NCI-H2171 (cell line): ENCODE measurements at regions not wholly inside any gene's neighbourhood (a gene's known extent, or its start where the extent isn't known, plus 50 kb on each side); places are given as distances from the start of the nearest gene placed in this dataset.
"Not testable (repeated sequence)": the region's sequence is repeated elsewhere in the genome, so short reads cannot be mapped to it uniquely, and the experiment has no call there.

Experiments
- DNase-seq: peaks from one replicate; lab custom pipeline; 2025; lab: John Stamatoyannopoulos, UW

- no peak for DNase-seq
These were observed 125.9 kb downstream of the CCER1 start for GRCh38 chr12:90829044-90829443.

GRCh38 chr12:90828621-90829020, 126.4 kb downstream of the CCER1 start:
- DNase-seq: no peak

GRCh38 chr12:90827567-90827966, 127.4 kb downstream of the CCER1 start:
- DNase-seq: no peak

- no peak for DNase-seq
These were observed 128.9 kb downstream of the CCER1 start for GRCh38 chr12:90826036-90826435.

GRCh38 chr12:90823859-90824258, 131.1 kb downstream of the CCER1 start:
- no peak for DNase-seq

- no peak for DNase-seq
These were observed 135.3 kb downstream of the CCER1 start for GRCh38 chr12:90819709-90820108.

- no peak for DNase-seq
These were observed 138.5 kb downstream of the CCER1 start for GRCh38 chr12:90816353-90817089.

- no peak for DNase-seq
These were observed 145.0 kb downstream of the CCER1 start for GRCh38 chr12:90809940-90810339.

GRCh38 chr12:90808568-90808967, 146.4 kb downstream of the CCER1 start:
- DNase-seq: no peak

GRCh38 chr12:90802727-90803126, 152.2 kb downstream of the CCER1 start:
- DNase-seq: no peak

GRCh38 chr12:90801776-90802175, 153.2 kb downstream of the CCER1 start:
- no peak for DNase-seq

GRCh38 chr12:90794212-90794611, 160.8 kb downstream of the CCER1 start:
- DNase-seq: no peak

GRCh38 chr12:90792718-90793117, 162.3 kb downstream of the CCER1 start:
- not testable (repeated sequence) for DNase-seq

GRCh38 chr12:90791445-90791844, 163.5 kb downstream of the CCER1 start:
- DNase-seq: no peak

- DNase-seq: no peak
These were observed 164.2 kb downstream of the CCER1 start for GRCh38 chr12:90790747-90791146.

- no peak for DNase-seq
These were observed 181.5 kb downstream of the CCER1 start for GRCh38 chr12:90773491-90773890.

- DNase-seq: no peak
These were observed 184.1 kb downstream of the CCER1 start for GRCh38 chr12:90770861-90771260.

GRCh38 chr12:90757957-90758356, 197.0 kb downstream of the CCER1 start:
- DNase-seq: no peak

- no peak for DNase-seq
These were observed 209.8 kb downstream of the CCER1 start for GRCh38 chr12:90745211-90745610.

GRCh38 chr12:90741611-90742010, 213.4 kb downstream of the CCER1 start:
- DNase-seq: peak; percentile 12

GRCh38 chr12:90729736-90730135, 225.2 kb downstream of the CCER1 start:
- DNase-seq: no peak

GRCh38 chr12:90712671-90713070, 242.3 kb downstream of the CCER1 start:
- DNase-seq: no peak

GRCh38 chr12:90710711-90711110, 244.3 kb downstream of the CCER1 start:
- DNase-seq: no peak

GRCh38 chr12:90706036-90706435, 248.9 kb downstream of the CCER1 start:
- DNase-seq: no peak
